ENCODE measurements at regions not wholly inside any gene's neighbourhood (a gene's known extent, or its start where the extent isn't known, plus 50 kb on each side); places are given as distances from the start of the nearest gene placed in this dataset.

DNA sequence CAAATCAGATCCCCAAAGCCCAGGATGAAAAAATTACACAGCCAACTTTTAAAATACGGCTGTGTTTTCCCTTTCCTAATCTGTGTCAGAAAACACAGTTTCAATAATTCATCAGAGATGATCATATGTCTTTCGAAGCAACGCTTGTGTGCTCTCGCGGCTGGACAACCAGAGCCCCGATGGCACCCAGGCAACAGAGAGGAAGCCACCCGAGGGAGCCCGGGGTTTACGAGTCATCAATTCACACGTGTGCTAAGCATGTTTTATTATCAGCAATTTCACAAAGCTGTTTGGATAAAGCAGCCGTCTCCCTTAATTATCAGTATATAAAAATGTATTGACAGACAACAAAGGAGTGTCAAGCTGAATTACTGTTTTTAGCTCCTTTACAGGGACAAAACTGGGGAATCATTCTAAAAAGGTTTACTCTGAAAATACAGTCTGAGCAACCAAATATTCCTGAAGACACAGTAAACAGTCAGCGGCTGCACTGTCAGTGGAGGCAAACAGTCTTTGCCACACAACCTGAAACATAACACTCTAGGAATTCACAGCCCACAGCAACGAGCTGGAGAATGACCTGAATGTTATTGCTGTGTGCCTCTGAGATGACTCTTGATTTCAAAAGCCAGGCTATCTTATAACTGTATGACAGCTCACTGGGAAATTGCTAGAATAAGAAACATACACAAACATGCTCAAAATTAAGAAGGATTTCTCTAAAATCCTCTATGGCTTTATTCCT, 201.0 kb downstream of the SIPA1L2 start:
- DNase-seq (ENCODE audit: low spot score in 2 of 2), result no peak
- no peaks in the 10 kb centered on the region for H3K9me3 ChIP-seq
- 41 to 57% methylated on average over 13 of the region's 13 CpGs for WGBS, 2 donors
- TF ChIP-seq, protein P1, sequence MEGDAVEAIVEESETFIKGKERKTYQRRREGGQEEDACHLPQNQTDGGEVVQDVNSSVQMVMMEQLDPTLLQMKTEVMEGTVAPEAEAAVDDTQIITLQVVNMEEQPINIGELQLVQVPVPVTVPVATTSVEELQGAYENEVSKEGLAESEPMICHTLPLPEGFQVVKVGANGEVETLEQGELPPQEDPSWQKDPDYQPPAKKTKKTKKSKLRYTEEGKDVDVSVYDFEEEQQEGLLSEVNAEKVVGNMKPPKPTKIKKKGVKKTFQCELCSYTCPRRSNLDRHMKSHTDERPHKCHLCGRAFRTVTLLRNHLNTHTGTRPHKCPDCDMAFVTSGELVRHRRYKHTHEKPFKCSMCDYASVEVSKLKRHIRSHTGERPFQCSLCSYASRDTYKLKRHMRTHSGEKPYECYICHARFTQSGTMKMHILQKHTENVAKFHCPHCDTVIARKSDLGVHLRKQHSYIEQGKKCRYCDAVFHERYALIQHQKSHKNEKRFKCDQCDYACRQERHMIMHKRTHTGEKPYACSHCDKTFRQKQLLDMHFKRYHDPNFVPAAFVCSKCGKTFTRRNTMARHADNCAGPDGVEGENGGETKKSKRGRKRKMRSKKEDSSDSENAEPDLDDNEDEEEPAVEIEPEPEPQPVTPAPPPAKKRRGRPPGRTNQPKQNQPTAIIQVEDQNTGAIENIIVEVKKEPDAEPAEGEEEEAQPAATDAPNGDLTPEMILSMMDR (IDR thresholded peaks at IDR 0.05), result no peak
- H3K4me3 ChIP-seq, result no peak overlapping the region
- H3K4me1 ChIP-seq, result peaks cover 0 to 46% (median 10%) of the 10 kb centered on the region in 4 donors
- peaks cover 0 to 23% (median 3%) of the 10 kb centered on the region in 3 donors for H3K36me3 ChIP-seq
- H3K27me3 ChIP-seq, result no peaks in the 10 kb centered on the region
- H3K27ac ChIP-seq, result peak overlapping the region in 2 of 4 donors; percentile 27 to 44

DNA sequence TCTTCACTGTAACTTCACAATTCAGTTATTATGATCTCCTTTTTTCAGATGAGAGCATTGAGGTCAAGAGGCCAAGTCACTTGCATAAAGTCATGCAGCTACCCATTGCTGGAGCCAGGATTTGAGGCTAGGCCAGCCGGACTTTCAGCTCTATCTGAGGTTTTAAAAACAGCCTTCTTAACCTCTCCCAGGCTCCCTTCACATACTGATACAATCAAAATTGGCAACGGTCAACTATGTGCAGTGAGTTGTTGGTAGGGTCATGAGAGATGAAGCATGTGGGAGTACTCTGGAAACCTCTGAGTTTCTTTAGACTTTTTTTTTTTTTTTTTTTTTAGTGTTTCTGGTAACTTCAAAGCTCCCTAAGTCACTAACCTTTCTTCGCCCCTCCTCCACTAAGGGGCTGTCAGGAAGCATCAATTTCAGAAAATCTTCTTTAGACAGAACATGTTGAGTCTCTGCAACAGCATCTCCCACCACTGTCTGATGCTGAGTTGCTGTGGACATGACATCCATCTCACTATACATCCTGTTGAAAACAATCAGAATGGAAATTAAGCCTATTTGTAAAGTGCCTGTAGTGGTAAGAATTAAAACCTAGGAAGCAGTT, 201.8 kb downstream of the SIPA1L2 start:
- H3K4me3 ChIP-seq, result no peak overlapping the region
- TF ChIP-seq POLR2A (IDR thresholded peaks at IDR 0.05) (no peak), EP300 (IDR thresholded peaks at IDR 0.05) (no peak)
- TF ChIP-seq, protein P1 (IDR thresholded peaks at IDR 0.05), result no peak
- H3K27me3 ChIP-seq, result no peaks in the 10 kb centered on the region
- peak overlapping the region in 2 of 4 donors; percentile 27 to 44 for H3K27ac ChIP-seq
- 31 to 42% methylated on average over 3 of the region's 3 CpGs for WGBS, 2 donors
- H3K36me3 ChIP-seq, result peaks cover 0 to 23% (median 3%) of the 10 kb centered on the region in 3 donors
- H3K4me1 ChIP-seq, result peaks cover 0 to 46% (median 10%) of the 10 kb centered on the region in 4 donors
- no peaks in the 10 kb centered on the region for H3K9me3 ChIP-seq
- DNase-seq (ENCODE audit: low spot score in 2 of 2), result no peak

DNA sequence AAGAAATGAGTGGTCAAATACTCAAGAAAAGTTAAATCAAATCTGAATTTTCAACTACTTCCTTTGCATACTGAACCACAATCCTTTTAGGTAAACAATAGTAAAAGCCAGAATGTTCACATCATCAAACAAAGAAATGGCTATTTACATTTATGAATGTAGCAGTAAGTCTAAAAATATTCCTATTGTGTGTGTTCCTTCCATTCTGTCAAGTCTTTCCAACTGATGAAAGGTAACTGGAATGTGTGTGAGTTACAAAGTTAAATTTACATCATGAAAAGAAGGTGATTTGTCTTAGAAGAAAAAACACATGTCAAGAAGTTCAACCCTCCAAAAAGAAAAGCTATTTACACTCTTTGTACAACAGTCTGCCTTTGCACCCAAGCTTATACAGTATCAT, 203.1 kb downstream of the SIPA1L2 start:
- H3K9me3 ChIP-seq, result no peaks in the 10 kb centered on the region
- H3K4me3 ChIP-seq, result no peak overlapping the region
- peaks cover 0 to 40% (median 10%) of the 10 kb centered on the region in 4 donors for H3K4me1 ChIP-seq
- no peak for DNase-seq (ENCODE audit: low spot score in 2 of 2)
- TF ChIP-seq POLR2A (IDR thresholded peaks at IDR 0.05), result no peak
- TF ChIP-seq, protein P1 (IDR thresholded peaks at IDR 0.05), result no peak
- TF ChIP-seq EP300 (IDR thresholded peaks at IDR 0.05), result no peak
- H3K27me3 ChIP-seq, result no peaks in the 10 kb centered on the region
- peaks cover 0 to 23% (median 3%) of the 10 kb centered on the region in 3 donors for H3K36me3 ChIP-seq
- H3K27ac ChIP-seq, result peak overlapping the region in 1 of 4 donors; percentile 14

DNA sequence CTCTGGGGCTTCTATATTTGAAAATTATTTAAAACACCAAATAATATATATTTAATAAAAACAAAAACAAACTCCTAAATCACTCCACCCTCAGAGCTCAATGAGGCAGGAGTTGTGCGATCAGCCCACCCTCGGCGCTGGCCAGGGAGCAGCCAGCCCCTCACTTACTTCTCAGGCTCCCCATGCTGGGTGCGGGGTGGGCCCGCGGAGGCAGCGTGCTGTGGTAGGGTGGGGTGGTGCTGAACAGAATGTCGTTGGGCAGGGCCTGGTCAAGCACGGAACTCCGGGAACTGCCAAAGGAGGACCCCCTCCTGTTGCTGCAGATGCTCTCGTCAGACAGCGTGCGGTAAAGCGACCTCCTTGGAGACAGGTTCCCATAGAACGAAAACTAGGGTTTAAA, 204.5 kb downstream of the SIPA1L2 start:
- no peak for TF ChIP-seq EP300 (IDR thresholded peaks at IDR 0.05)
- Histone ChIP-seq H3K4me1 (peaks cover 0 to 31% (median 8%) of the 10 kb centered on the region in 4 donors), H3K4me3 (no peak overlapping the region), H3K27ac (no peak overlapping the region), H3K27me3 (no peaks in the 10 kb centered on the region), H3K9me3 (no peaks in the 10 kb centered on the region), H3K36me3 (peaks cover 0 to 30% (median 3%) of the 10 kb centered on the region in 3 donors)
- 95 to 96% methylated on average over 15 of the region's 15 CpGs for WGBS, 2 donors
- DNase-seq (ENCODE audit: low spot score in 2 of 2), result no peak

DNA sequence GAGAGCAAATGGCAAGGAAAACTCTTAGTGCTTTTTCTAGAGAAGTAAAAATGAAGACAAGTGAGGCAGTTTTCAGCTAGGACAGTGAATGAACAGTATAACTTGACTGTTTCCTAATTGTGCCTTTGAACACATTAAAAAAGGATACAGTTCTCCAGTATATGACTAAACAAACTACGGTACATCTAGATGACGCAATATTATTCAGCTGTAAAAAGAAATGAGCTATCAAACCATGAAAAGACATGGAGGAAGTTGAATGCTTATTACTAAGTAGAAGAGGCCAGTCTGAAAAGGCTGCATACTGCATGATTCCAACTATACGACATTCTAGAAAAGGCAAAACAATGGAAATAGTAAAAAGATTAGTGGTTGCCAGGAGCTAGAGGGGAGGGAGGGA, 206.3 kb downstream of the SIPA1L2 start:
- H3K27ac ChIP-seq, result peak overlapping the region in 2 of 4 donors; percentile 34 to 45
- H3K4me3 ChIP-seq, result no peak overlapping the region
- 58 to 65% methylated on average over 3 of the region's 3 CpGs for WGBS, 2 donors
- DNase-seq (ENCODE audit: low spot score in 2 of 2), result no peak
- peaks cover 0 to 21% (median 4%) of the 10 kb centered on the region in 4 donors for H3K4me1 ChIP-seq
- TF ChIP-seq POLR2A (IDR thresholded peaks at IDR 0.05) (no peak), EP300 (IDR thresholded peaks at IDR 0.05) (no peak)
- TF ChIP-seq, protein P1 (IDR thresholded peaks at IDR 0.05), result no peak
- H3K27me3 ChIP-seq, result no peaks in the 10 kb centered on the region
- peaks cover 0 to 43% (median 3%) of the 10 kb centered on the region in 3 donors for H3K36me3 ChIP-seq
- H3K9me3 ChIP-seq, result no peaks in the 10 kb centered on the region
